ENCODE measurements at regions not wholly inside any gene's neighbourhood (a gene's known extent, or its start where the extent isn't known, plus 50 kb on each side); places are given as distances from the start of the nearest gene placed in this dataset.

GRCh38 chr13:18949489-18949761 is 232.2 kb downstream of the TUBA3C start (continued):
- TF ChIP-seq, protein P1, sequence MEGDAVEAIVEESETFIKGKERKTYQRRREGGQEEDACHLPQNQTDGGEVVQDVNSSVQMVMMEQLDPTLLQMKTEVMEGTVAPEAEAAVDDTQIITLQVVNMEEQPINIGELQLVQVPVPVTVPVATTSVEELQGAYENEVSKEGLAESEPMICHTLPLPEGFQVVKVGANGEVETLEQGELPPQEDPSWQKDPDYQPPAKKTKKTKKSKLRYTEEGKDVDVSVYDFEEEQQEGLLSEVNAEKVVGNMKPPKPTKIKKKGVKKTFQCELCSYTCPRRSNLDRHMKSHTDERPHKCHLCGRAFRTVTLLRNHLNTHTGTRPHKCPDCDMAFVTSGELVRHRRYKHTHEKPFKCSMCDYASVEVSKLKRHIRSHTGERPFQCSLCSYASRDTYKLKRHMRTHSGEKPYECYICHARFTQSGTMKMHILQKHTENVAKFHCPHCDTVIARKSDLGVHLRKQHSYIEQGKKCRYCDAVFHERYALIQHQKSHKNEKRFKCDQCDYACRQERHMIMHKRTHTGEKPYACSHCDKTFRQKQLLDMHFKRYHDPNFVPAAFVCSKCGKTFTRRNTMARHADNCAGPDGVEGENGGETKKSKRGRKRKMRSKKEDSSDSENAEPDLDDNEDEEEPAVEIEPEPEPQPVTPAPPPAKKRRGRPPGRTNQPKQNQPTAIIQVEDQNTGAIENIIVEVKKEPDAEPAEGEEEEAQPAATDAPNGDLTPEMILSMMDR (conservative IDR thresholded peaks at IDR 0.05; ENCODE audit: low read depth in 2 of 2) = no peak
- no peak for TF ChIP-seq EZH2phosphoT487 (IDR thresholded peaks at IDR 0.05; ENCODE audit: unreplicated experiment)

- no peaks in the 10 kb centered on the region for H3K27me3 ChIP-seq (ENCODE audit: insufficient read depth)
- no peaks in the 10 kb centered on the region for H3K4me1 ChIP-seq (ENCODE audit: insufficient read depth)
- no peaks in the 10 kb centered on the region for H3K79me2 ChIP-seq (replicated peaks; ENCODE audit: insufficient read depth)
- H3K4me2 ChIP-seq = no peak overlapping the region
- H3F3A ChIP-seq (replicated peaks; ENCODE audit: low read depth) = no peaks in the 10 kb centered on the region
- H3K9me2 ChIP-seq (ENCODE audit: insufficient read depth) = no peaks in the 10 kb centered on the region
- Mint-ChIP-seq H3K27me3 (ENCODE audit: insufficient read depth, low read depth, poor library complexity) (peaks cover 9% of the 10 kb centered on the region), H3K4me3 (no peak overlapping the region), H3K9me3 (peaks cover 97% of the 10 kb centered on the region), H3K36me3 (ENCODE audit: low read depth) (peaks cover 36% of the 10 kb centered on the region), H3K4me1 (no peaks in the 10 kb centered on the region), H3K27ac (no peak overlapping the region)
- H2AFZ ChIP-seq = no peak overlapping the region
- DNase-seq (ENCODE audit: low spot score) (no peak), ATAC-seq (no peak)
- no peak overlapping the region for H3K27ac ChIP-seq (ENCODE audit: low read depth)
- H3K4me3 ChIP-seq = no peak overlapping the region
- no peaks in the 10 kb centered on the region for H3K36me3 ChIP-seq (ENCODE audit: insufficient read depth)
- H4K20me1 ChIP-seq (replicated peaks; ENCODE audit: insufficient read depth) = no peaks in the 10 kb centered on the region
- no peak for TF ChIP-seq CREB1 (CRISPR knock-in tag; IDR thresholded peaks at IDR 0.05; ENCODE audit: low read depth)
- no peak for TF ChIP-seq ZNF331 (CRISPR knock-in tag; IDR thresholded peaks at IDR 0.05; ENCODE audit: low read depth)
- TF ChIP-seq STAT1 (IDR thresholded peaks at IDR 0.05; ENCODE audit: unreplicated experiment) = no peak
- TF ChIP-seq EZH2phosphoT487 (IDR thresholded peaks at IDR 0.05; ENCODE audit: unreplicated experiment) = no peak
- no peak for TF ChIP-seq EZH2 (IDR thresholded peaks at IDR 0.05; ENCODE audit: low read depth, unreplicated experiment)
- TF ChIP-seq JUNB (IDR thresholded peaks at IDR 0.05; ENCODE audit: unreplicated experiment) = no peak
- no peak for TF ChIP-seq POLR2AphosphoS5 (IDR thresholded peaks at IDR 0.05; ENCODE audit: low read depth)
- TF ChIP-seq ZNF462 (CRISPR knock-in tag; IDR thresholded peaks at IDR 0.05) = no peak
- TF ChIP-seq NANOG (IDR thresholded peaks at IDR 0.05; ENCODE audit: borderline replicate concordance) = no peak
- no peak for TF ChIP-seq ZNF114 (CRISPR knock-in tag; IDR thresholded peaks at IDR 0.05)
- TF ChIP-seq ETS1 (IDR thresholded peaks at IDR 0.05) = no peak
- TF ChIP-seq, protein P1 (conservative IDR thresholded peaks at IDR 0.05; ENCODE audit: low read depth in 2 of 2) = no peak
These were observed 232.7 kb downstream of the TUBA3C start for GRCh38 chr13:18948664-18949488.

Data from GM23338 (cell line).